Liver (tissue), 8 donors: ENCODE measurements at regions not wholly inside any gene's neighbourhood (a gene's known extent, or its start where the extent isn't known, plus 50 kb on each side); places are given as distances from the start of the nearest gene placed in this dataset.

Experiments
- DNase-seq: peaks from one replicate; pipeline ENCODE4 v3.0.0-alpha.2; 2017; ENCODE audit warnings: low spot score
- H3K27ac ChIP-seq, 2 donors: one replicate each; pipeline ENCODE4 v1.7.0; 2013; ENCODE audit warnings: inconsistent platforms in 2 of 2, low read length in 2 of 2, control low read depth in 1 of 2, low read depth in 1 of 2, mild to moderate bottlenecking in 1 of 2
- H3K27me3 ChIP-seq, 4 donors: one replicate each; pipeline versions ENCODE4 v1.6.1 to v1.7.0; 2013; ENCODE audit warnings: low read length in 3 of 4, inconsistent platforms in 1 of 4, mild to moderate bottlenecking in 1 of 4, moderate library complexity in 1 of 4; ENCODE audit not compliant: control insufficient read depth in 4 of 4, insufficient read depth in 4 of 4
- H3K36me3 ChIP-seq, 4 donors: one replicate each; pipeline versions ENCODE4 v1.6.1 to v1.7.0; 2013; ENCODE audit warnings: low read length in 3 of 4, mild to moderate bottlenecking in 3 of 4, low read depth in 1 of 4, moderate library complexity in 1 of 4; ENCODE audit not compliant: control insufficient read depth in 4 of 4, insufficient read depth in 3 of 4
- H3K4me1 ChIP-seq, 4 donors: one replicate each; pipeline versions ENCODE4 v1.6.1 to v1.7.0; 2013; ENCODE audit warnings: low read length in 3 of 4, mild to moderate bottlenecking in 3 of 4, moderate library complexity in 1 of 4; ENCODE audit not compliant: control insufficient read depth in 4 of 4, insufficient read depth in 4 of 4
- H3K4me3 ChIP-seq, 3 donors: one replicate each; pipeline versions ENCODE4 v1.6.1 to v1.7.0; 2013; ENCODE audit warnings: low read length in 3 of 3, control low read depth in 1 of 3, low read depth in 1 of 3, mild to moderate bottlenecking in 1 of 3
- H3K9ac ChIP-seq, 2 donors: one replicate each; pipeline ENCODE4 v1.7.0; 2013; ENCODE audit warnings: low read length in 2 of 2, mild to moderate bottlenecking in 2 of 2, moderate library complexity in 2 of 2, control low read depth in 1 of 2, low read depth in 1 of 2
- H3K9me3 ChIP-seq, 4 donors: one replicate each; pipeline versions ENCODE4 v1.6.1 to v1.7.0; 2013; ENCODE audit warnings: low read length in 3 of 4; ENCODE audit not compliant: control insufficient read depth in 4 of 4
- ATF3 ChIP-seq: IDR thresholded peaks from 2 replicates; pipeline ENCODE4 v1.6.1; 2016; ENCODE audit warnings: antibody characterized with exemption
- EGR1 ChIP-seq, 2 donors: IDR thresholded peaks; 2 replicates each; pipeline ENCODE4 v1.6.1; 2016 to 2018; ENCODE audit warnings: antibody characterized with exemption in 2 of 2, low read depth in 2 of 2
- FOXA1 ChIP-seq: IDR thresholded peaks from 2 replicates; pipeline ENCODE4 v1.6.1; 2016; ENCODE audit warnings: antibody characterized with exemption
- FOXA2 ChIP-seq: IDR thresholded peaks from 2 replicates; pipeline ENCODE4 v1.6.1; 2016; ENCODE audit warnings: antibody characterized with exemption
- GABPA ChIP-seq, 2 donors: IDR thresholded peaks in 1 of 2; conservative IDR thresholded peaks in 1 of 2; 2 replicates each; pipeline ENCODE4 v1.6.1; 2016; ENCODE audit warnings: antibody characterized with exemption in 2 of 2, mild to moderate bottlenecking in 1 of 2, moderate library complexity in 1 of 2
- HNF4A ChIP-seq, 2 donors: conservative IDR thresholded peaks; 2 replicates each; pipeline ENCODE4 v1.6.1; 2016; ENCODE audit warnings: antibody characterized with exemption in 2 of 2, mild to moderate bottlenecking in 2 of 2
- HNF4G ChIP-seq: IDR thresholded peaks from 2 replicates; pipeline ENCODE4 v1.6.1; 2016; ENCODE audit warnings: antibody characterized with exemption
- JUND ChIP-seq, 2 donors: IDR thresholded peaks; 2 replicates each; pipeline ENCODE4 v1.6.1; 2016; ENCODE audit warnings: antibody characterized with exemption in 2 of 2
- RAD21 ChIP-seq, 2 donors: IDR thresholded peaks; 2 replicates each; pipeline ENCODE4 v1.6.1; 2016; ENCODE audit warnings: antibody characterized with exemption in 2 of 2, mild to moderate bottlenecking in 2 of 2
- REST ChIP-seq: IDR thresholded peaks from 2 replicates; pipeline ENCODE4 v1.6.1; 2016; ENCODE audit warnings: antibody characterized with exemption, mild to moderate bottlenecking
- RXRA ChIP-seq, 2 donors: IDR thresholded peaks; 2 replicates each; pipeline ENCODE4 v1.6.1; 2017 to 2018; ENCODE audit warnings: antibody characterized with exemption in 2 of 2, mild to moderate bottlenecking in 1 of 2
- SP1 ChIP-seq: IDR thresholded peaks from 2 replicates; pipeline ENCODE4 v1.6.1; 2018; ENCODE audit warnings: antibody characterized with exemption, mild to moderate bottlenecking
- YY1 ChIP-seq: IDR thresholded peaks from 2 replicates; pipeline ENCODE4 v1.6.1; 2016; ENCODE audit warnings: antibody characterized with exemption, mild to moderate bottlenecking
- WGBS: extraction: QIAGEN DNeasy Blood & Tissue Kit; methylation state at CpG from one replicate; pipeline ENCODE4 v1.1.7; 2013; 5-methylcytosine and 5-hydroxymethylcytosine counted together
- TF ChIP-seq, protein P1 (sequence below): IDR thresholded peaks from 2 replicates; pipeline ENCODE4 v1.6.1; 2016; ENCODE audit warnings: antibody characterized with exemption
- TF ChIP-seq, protein P2 (sequence below): fragments of 150-350 bp; IDR thresholded peaks from 2 replicates; pipeline ENCODE4 v1.5.1; 2017; ENCODE audit warnings: improper control_type of control experiment, low read depth, low read length; ENCODE audit not compliant: missing input control
- TF ChIP-seq, protein P3 (sequence below): IDR thresholded peaks from 2 replicates; pipeline ENCODE4 v1.6.1; 2016; ENCODE audit warnings: antibody characterized with exemption
- donor health status: healthy.
- donor health status: healthy.
- donor health status: healthy.
- donor health status: healthy.
- donor health status: healthy.

GRCh38 chr6:90409700-90410099 lies 113.1 kb upstream of the BACH2 start:
- peaks cover 0 to 2% (median 0%) of the 10 kb centered on the region in 4 donors for H3K9me3 ChIP-seq
- no peak for TF ChIP-seq FOXA2
- TF ChIP-seq RXRA (IDR thresholded peaks at IDR 0.05), result no peak
- TF ChIP-seq, protein P1, sequence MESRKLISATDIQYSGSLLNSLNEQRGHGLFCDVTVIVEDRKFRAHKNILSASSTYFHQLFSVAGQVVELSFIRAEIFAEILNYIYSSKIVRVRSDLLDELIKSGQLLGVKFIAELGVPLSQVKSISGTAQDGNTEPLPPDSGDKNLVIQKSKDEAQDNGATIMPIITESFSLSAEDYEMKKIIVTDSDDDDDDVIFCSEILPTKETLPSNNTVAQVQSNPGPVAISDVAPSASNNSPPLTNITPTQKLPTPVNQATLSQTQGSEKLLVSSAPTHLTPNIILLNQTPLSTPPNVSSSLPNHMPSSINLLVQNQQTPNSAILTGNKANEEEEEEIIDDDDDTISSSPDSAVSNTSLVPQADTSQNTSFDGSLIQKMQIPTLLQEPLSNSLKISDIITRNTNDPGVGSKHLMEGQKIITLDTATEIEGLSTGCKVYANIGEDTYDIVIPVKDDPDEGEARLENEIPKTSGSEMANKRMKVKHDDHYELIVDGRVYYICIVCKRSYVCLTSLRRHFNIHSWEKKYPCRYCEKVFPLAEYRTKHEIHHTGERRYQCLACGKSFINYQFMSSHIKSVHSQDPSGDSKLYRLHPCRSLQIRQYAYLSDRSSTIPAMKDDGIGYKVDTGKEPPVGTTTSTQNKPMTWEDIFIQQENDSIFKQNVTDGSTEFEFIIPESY, result no peak
- TF ChIP-seq, protein P2, sequence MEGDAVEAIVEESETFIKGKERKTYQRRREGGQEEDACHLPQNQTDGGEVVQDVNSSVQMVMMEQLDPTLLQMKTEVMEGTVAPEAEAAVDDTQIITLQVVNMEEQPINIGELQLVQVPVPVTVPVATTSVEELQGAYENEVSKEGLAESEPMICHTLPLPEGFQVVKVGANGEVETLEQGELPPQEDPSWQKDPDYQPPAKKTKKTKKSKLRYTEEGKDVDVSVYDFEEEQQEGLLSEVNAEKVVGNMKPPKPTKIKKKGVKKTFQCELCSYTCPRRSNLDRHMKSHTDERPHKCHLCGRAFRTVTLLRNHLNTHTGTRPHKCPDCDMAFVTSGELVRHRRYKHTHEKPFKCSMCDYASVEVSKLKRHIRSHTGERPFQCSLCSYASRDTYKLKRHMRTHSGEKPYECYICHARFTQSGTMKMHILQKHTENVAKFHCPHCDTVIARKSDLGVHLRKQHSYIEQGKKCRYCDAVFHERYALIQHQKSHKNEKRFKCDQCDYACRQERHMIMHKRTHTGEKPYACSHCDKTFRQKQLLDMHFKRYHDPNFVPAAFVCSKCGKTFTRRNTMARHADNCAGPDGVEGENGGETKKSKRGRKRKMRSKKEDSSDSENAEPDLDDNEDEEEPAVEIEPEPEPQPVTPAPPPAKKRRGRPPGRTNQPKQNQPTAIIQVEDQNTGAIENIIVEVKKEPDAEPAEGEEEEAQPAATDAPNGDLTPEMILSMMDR, result no peak
- TF ChIP-seq YY1, result no peak
- no peak for TF ChIP-seq REST
- TF ChIP-seq HNF4G, result no peak
- TF ChIP-seq FOXA1, result no peak
- no peak for DNase-seq
- no peaks in the 10 kb centered on the region for H3K27me3 ChIP-seq
- H3K27ac ChIP-seq, result no peak overlapping the region
- no peak overlapping the region for H3K4me3 ChIP-seq
- no peaks in the 10 kb centered on the region for H3K36me3 ChIP-seq
- no peaks in the 10 kb centered on the region for H3K4me1 ChIP-seq
- WGBS, result 46% methylated on average over 1 of the region's 1 CpG
- no peak overlapping the region for H3K9ac ChIP-seq

GRCh38 chr6:90406957-90407356 lies 110.3 kb upstream of the BACH2 start:
- peaks cover 0 to 2% (median 0%) of the 10 kb centered on the region in 4 donors for H3K9me3 ChIP-seq
- H3K4me1 ChIP-seq, result no peaks in the 10 kb centered on the region
- TF ChIP-seq SP1, result no peak
- no peak for TF ChIP-seq EGR1 (IDR thresholded peaks at IDR 0.05; ENCODE audit: low read depth in 2 of 2)
- no peak for TF ChIP-seq GABPA (IDR thresholded peaks at IDR 0.05 in 1 of 2, conservative IDR thresholded peaks at IDR 0.05 in 1 of 2)
- TF ChIP-seq, protein P3, sequence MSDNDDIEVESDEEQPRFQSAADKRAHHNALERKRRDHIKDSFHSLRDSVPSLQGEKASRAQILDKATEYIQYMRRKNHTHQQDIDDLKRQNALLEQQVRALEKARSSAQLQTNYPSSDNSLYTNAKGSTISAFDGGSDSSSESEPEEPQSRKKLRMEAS, result no peak
- no peak for TF ChIP-seq ATF3
- no peak for TF ChIP-seq HNF4G
- TF ChIP-seq, protein P1, result no peak
- no peak for TF ChIP-seq YY1
- no peak for TF ChIP-seq REST
- TF ChIP-seq RXRA (IDR thresholded peaks at IDR 0.05), result no peak
- TF ChIP-seq FOXA2, result no peak
- TF ChIP-seq HNF4A (conservative IDR thresholded peaks at IDR 0.05), result no peak
- TF ChIP-seq RAD21 (IDR thresholded peaks at IDR 0.05), result no peak
- TF ChIP-seq JUND (IDR thresholded peaks at IDR 0.05), result no peak
- TF ChIP-seq, protein P2, result no peak

More at GRCh38 chr6:90406957-90407356, 110.3 kb upstream of the BACH2 start:
- no peak overlapping the region for H3K27ac ChIP-seq
- H3K36me3 ChIP-seq, result no peaks in the 10 kb centered on the region
- WGBS, result 75% methylated on average over 3 of the region's 3 CpGs
- H3K27me3 ChIP-seq, result peaks cover 0 to 2% (median 0%) of the 10 kb centered on the region in 4 donors
- H3K4me3 ChIP-seq, result no peak overlapping the region
- no peak for DNase-seq
- no peak overlapping the region for H3K9ac ChIP-seq
